HG03457 (cell line): ENCODE measurements at regions not wholly inside any gene's neighbourhood (a gene's known extent, or its start where the extent isn't known, plus 50 kb on each side); places are given as distances from the start of the nearest gene placed in this dataset.

Source experiments
- ATAC-seq: cut with Tn5 transposase; IDR thresholded peaks from one replicate; pipeline ENCODE4 v1.9.1; 2021; ENCODE audit warnings: moderate number of reproducible peaks; ENCODE audit not compliant: unreplicated experiment

- ATAC-seq, result no peak
These were observed 74.5 kb upstream of the CAMK1G start for GRCh38 chr1:209509039-209509438.

- no peak for ATAC-seq
These were observed 73.5 kb upstream of the CAMK1G start for GRCh38 chr1:209510063-209510462.

DNA sequence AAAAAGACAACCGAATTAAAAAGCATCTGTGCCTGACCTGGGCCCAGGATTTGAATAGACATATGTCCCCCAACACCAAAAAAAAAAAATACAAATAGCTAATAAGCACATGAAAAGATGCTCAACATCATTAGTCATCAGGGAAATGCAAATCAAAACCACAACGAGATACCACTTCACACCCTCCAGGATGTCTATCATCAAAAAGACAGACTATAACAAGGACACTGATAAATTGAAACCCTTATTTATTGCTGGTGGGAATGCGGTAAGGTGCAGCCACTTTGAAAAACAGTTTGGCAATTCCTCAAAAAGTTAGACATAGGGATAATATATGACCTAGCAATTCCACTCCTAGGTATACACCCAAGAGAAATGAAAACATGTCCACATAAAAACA is 72.3 kb upstream of the CAMK1G start:
- no peak for ATAC-seq

DNA sequence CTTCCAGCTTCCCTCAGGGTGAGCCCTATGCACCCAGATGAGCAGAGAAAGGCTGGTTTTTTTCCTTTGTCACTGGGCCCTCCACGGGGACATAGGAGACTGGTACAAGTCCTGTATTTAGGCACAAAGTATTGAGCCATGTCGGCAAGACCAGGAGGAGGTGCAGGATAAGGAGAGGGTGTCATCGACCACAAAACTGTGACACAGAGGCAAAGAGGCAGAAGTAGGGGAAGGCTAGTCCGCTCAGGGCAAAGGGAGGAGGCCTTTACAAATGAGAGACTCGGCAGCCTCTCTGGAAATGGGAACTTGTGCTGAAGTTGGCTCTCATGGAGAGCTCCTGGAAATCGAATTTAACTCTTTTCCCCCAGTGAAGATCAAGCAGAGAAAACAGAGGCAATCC is 70.7 kb upstream of the CAMK1G start:
- no peak for ATAC-seq

DNA sequence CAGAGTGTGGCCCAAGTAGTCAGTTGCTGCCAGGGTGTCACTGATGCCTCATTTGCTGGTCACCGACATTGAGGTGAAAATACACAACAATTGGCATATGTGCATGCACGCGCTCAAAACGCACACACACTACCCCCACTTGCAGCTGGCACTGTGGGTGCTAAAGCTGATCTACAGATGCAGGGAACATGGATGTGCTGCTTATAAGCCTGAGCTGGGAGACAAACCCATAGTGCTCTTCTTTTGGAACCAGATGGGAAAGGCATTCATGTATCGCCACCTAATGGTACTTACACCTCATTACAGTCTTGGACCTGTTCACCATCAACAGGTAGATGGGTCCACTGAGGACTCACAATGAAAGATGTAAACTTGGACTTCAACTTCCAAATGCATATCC is 70.3 kb upstream of the CAMK1G start:
- ATAC-seq, result no peak

DNA sequence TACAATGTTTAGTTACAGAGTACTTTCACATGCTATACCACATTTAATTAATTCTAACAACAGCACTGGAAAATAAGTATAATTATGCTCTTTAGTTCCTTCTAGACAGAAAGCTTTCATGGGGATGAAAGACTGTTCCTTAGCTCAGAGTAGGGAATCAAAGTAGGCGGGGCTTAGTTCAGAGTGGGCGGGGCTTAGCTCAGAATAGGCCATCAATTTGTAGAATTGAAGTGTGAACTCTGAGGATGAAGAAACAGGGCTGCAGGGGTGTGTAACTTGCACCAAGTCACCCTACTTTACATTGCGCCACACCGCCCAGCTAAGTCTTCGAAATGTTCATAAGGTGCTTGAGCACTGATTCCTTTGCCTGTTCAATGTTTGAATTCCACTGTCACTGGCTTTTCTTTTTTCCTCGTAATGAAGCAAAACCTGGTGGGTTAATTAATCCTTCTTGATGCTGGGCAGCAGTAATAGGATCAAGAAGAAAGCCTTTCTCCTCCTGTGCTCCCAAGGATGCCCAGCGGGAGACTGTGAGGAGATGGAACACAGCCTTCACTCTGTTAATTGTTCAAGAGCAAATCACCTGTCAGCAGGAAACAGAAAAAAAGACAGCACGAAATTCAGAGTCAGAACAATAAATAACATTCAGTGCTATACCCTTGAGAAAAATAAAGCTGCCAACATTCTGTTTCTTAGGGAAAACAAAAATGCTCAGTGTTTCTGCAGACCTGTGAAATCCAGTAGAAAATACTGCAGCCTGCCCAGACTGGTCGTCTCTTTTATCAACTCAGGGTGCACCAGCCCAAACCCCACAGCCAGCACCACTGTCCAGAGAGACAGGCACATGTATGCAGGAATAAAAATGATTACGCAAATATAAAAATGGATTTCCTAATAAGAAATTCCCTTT is 66.5 kb upstream of the CAMK1G start:
- ATAC-seq, result no peak

DNA sequence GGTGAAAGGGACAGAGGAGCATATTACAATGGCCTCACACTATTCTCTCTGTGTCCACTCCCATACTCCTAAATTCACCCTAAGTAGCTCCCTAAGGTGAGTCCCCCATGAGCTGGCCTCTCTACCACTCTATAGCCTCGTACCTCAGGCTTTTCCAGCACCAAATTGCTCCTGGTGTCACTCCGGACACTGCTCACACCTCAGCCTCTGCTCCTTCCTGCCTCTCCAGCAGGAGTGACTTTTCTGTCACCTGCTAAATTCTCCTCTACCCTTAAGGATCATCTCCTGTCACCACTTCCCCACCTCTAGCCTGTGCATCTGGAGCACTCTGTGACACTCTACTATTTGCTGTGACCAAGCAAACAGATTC is 65.8 kb upstream of the CAMK1G start:
- no peak for ATAC-seq

DNA sequence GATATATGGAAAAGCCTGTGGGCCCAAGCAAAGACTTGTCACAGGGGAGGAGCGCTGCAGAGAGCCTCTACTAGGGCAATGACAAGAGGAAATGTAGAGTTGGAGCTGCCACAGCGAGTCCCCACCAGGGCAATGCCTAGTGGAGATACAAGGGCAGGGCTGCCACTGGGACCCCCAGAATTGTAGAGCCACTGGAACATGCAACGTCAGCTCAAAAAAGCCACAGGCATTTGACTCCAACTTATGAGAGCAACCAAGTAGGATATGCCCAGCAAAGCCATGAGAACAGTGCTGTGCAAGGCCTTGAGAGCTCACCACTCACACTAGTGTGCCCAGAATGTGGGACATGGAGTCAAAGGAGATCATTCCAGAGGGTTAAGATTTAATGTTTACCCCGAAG is 63.7 kb upstream of the CAMK1G start:
- ATAC-seq, result no peak

GRCh38 chr1:209522826-209523225 is 60.7 kb upstream of the CAMK1G start:
- no peak for ATAC-seq

DNA sequence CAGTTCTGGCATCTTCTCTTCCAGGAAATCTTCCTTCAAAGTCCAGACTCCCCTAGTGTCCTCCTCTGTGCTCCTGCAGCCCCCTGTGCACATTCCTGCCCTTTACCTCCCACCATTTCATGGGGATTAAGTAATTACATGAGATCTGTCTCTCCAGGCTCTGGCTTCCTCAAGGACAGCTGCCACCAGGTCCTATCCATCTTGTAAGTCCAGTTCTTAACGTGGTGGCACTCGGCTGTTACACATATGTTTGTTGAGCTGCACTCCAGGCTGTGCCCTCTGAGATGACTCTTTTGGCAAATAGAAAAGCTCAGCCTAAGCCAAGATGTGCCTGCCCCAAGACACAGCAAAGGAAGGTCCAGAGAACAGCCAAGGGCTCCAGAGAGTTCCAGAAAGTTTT is 57.4 kb upstream of the CAMK1G start:
- ATAC-seq, result no peak

DNA sequence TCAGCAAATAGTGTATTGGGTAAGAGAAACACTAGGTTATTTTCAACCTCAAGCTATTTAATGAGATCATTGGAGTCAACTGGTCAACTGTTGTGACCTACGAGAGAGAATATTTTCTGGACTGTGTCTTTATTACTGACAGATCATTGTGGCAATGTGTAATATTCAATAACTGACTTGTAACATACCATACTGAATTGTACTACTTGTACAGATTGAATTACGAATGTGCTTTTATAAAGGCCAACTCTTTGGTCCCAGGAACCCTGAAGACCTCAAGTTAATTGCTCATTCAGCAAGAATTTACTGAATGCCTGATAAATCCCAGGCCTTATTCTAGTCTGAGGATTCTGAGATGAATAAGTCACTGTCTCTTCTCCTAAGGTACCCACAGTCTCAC is 56.1 kb upstream of the CAMK1G start:
- no peak for ATAC-seq

- ATAC-seq, result no peak
These were observed 55.4 kb upstream of the CAMK1G start for GRCh38 chr1:209527993-209528717.

- no peak for ATAC-seq
These were observed 54.3 kb upstream of the CAMK1G start for GRCh38 chr1:209529233-209529632.

GRCh38 chr1:209531006-209531405 is 52.5 kb upstream of the CAMK1G start:
- no peak for ATAC-seq

- no peak for ATAC-seq
These were observed 52.0 kb upstream of the CAMK1G start for GRCh38 chr1:209531549-209531948.
